ENCODE measurements at regions not wholly inside any gene's neighbourhood (a gene's known extent, or its start where the extent isn't known, plus 50 kb on each side); places are given as distances from the start of the nearest gene placed in this dataset.

DNA sequence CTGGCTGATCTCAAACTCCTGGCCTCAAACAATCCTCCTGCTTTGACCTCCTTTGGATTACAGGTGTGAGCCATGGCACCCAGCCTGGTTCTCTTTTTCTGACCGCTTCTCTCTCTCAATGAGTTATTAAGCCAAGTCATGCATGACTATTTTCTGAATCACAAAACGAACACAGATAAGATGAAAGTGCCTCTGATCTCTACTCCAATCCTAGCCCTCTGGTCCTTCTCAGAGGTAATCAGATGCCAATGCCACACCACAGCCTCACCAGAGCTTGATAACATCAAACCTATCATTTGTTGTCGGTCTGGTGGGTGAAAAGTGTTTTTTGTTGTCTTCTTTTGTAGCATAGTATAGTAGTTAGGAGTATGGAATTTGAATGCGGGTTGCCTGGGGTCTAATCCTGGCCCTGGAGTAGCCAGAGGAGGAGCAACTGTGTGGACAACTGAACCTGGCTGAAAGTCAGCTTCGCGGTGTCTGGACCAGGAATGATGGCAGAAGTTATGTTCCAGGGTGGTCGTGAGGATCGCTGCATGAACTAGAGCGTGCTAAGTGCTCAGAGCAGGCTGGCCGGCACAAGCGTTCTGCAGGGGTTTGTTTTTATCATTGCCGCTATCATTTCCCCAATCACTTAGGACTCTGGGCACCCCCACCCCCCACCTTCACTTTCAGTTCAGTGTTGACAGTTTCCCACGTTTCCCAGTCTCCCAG lies 77.9 kb downstream of the SPRING1 start:
- TF ChIP-seq CTCF (IDR thresholded peaks at IDR 0.05; ENCODE audit: poor library complexity, severe bottlenecking) = no peak
- ATAC-seq (ENCODE audit: low read depth) = peak; percentile 53; the same call in 2 of the 3 replicates
- H3K4me3 ChIP-seq (ENCODE audit: severe bottlenecking) = no peak overlapping the region
- DNase-seq (ENCODE audit: low spot score) = no peak
- H3K27ac ChIP-seq (ENCODE audit: poor library complexity, severe bottlenecking) = no peak overlapping the region
- no peaks in the 10 kb centered on the region for H3K9me3 ChIP-seq (ENCODE audit: severe bottlenecking)
- H3K27me3 ChIP-seq (ENCODE audit: insufficient read depth, poor library complexity, severe bottlenecking) = peaks cover 11% of the 10 kb centered on the region
- no peaks in the 10 kb centered on the region for H3K4me1 ChIP-seq (ENCODE audit: insufficient read depth, poor library complexity, severe bottlenecking)
- H3K36me3 ChIP-seq (ENCODE audit: low read depth) = no peaks in the 10 kb centered on the region

GRCh38 chr12:116657921-116658495 lies 79.9 kb downstream of the SPRING1 start:
- no peaks in the 10 kb centered on the region for H3K9me3 ChIP-seq (ENCODE audit: severe bottlenecking)
- H3K4me3 ChIP-seq (ENCODE audit: severe bottlenecking) = no peak overlapping the region
- H3K4me1 ChIP-seq (ENCODE audit: insufficient read depth, poor library complexity, severe bottlenecking) = no peaks in the 10 kb centered on the region
- H3K27ac ChIP-seq (ENCODE audit: poor library complexity, severe bottlenecking) = no peak overlapping the region
- TF ChIP-seq CTCF (IDR thresholded peaks at IDR 0.05; ENCODE audit: poor library complexity, severe bottlenecking) = no peak
- ATAC-seq (ENCODE audit: low read depth) = no peak
- H3K36me3 ChIP-seq (ENCODE audit: low read depth) = no peaks in the 10 kb centered on the region
- H3K27me3 ChIP-seq (ENCODE audit: insufficient read depth, poor library complexity, severe bottlenecking) = peaks cover 11% of the 10 kb centered on the region
- no peak for DNase-seq (ENCODE audit: low spot score)

DNA sequence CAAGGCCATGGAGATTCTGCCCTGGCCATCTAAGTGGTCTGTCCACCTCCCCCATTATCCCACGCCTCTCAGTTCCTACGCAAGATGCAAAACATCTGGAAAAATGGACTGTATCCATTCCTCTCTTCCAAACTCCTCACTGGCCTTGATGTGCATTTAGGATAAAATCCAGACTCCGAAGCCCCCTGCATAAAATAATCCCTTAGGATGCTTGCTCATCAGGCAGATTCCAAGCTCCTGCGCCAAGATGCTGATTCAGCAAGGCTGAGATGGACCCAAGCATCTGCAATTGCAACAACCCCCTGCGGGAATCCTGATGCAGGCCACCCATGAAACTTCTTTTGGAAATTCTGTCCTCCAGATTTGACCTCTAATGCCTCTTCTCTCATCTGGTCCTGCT lies 81.6 kb downstream of the SPRING1 start:
- H3K36me3 ChIP-seq (ENCODE audit: low read depth) = no peaks in the 10 kb centered on the region
- TF ChIP-seq CTCF (IDR thresholded peaks at IDR 0.05; ENCODE audit: poor library complexity, severe bottlenecking) = no peak

GRCh38 chr12:116654226-116654743 lies 83.6 kb downstream of the SPRING1 start:
- H3K4me1 ChIP-seq (ENCODE audit: insufficient read depth, poor library complexity, severe bottlenecking) = no peaks in the 10 kb centered on the region
- no peaks in the 10 kb centered on the region for H3K36me3 ChIP-seq (ENCODE audit: low read depth)
- TF ChIP-seq CTCF (IDR thresholded peaks at IDR 0.05; ENCODE audit: poor library complexity, severe bottlenecking) = no peak
- no peaks in the 10 kb centered on the region for H3K9me3 ChIP-seq (ENCODE audit: severe bottlenecking)
- H3K27me3 ChIP-seq (ENCODE audit: insufficient read depth, poor library complexity, severe bottlenecking) = peaks cover 11% of the 10 kb centered on the region
- H3K27ac ChIP-seq (ENCODE audit: poor library complexity, severe bottlenecking) = no peak overlapping the region
- no peak overlapping the region for H3K4me3 ChIP-seq (ENCODE audit: severe bottlenecking)
- DNase-seq (ENCODE audit: low spot score) (no peak), ATAC-seq (ENCODE audit: low read depth) (no peak)

More for the DNA sequence above, 81.6 kb downstream of the SPRING1 start:
- no peaks in the 10 kb centered on the region for H3K4me1 ChIP-seq (ENCODE audit: insufficient read depth, poor library complexity, severe bottlenecking)
- H3K27ac ChIP-seq (ENCODE audit: poor library complexity, severe bottlenecking) = no peak overlapping the region
- ATAC-seq (ENCODE audit: low read depth) = no peak
- no peak for DNase-seq (ENCODE audit: low spot score)
- H3K4me3 ChIP-seq (ENCODE audit: severe bottlenecking) = no peak overlapping the region
- H3K27me3 ChIP-seq (ENCODE audit: insufficient read depth, poor library complexity, severe bottlenecking) = peaks cover 11% of the 10 kb centered on the region
- no peaks in the 10 kb centered on the region for H3K9me3 ChIP-seq (ENCODE audit: severe bottlenecking)

DNA sequence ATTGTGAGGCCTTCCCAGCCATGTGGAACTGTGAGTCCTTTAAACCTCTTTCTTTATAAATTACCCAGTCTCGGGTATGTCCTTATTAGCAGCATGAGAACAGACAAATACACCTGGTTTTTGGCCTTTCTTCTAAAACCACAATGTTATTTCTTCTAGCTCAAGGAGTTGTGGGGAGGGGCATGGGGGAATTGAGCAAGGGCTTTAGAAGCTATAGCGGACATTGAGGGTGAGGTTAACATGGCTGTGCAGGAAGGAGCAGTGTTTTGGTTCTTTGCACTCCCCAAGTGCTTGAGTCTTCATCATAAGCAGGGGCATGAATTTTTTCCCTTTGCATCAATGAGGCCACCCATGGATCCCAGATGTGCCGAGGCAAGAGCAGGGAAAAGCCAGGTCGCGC lies 86.8 kb downstream of the SPRING1 start:
- Histone ChIP-seq H3K4me3 (ENCODE audit: severe bottlenecking) (no peak overlapping the region), H3K36me3 (ENCODE audit: low read depth) (no peaks in the 10 kb centered on the region), H3K4me1 (ENCODE audit: insufficient read depth, poor library complexity, severe bottlenecking) (no peaks in the 10 kb centered on the region), H3K9me3 (ENCODE audit: severe bottlenecking) (no peaks in the 10 kb centered on the region), H3K27ac (ENCODE audit: poor library complexity, severe bottlenecking) (no peak overlapping the region), H3K27me3 (ENCODE audit: insufficient read depth, poor library complexity, severe bottlenecking) (no peaks in the 10 kb centered on the region)
- ATAC-seq (ENCODE audit: low read depth) (no peak), DNase-seq (ENCODE audit: low spot score) (no peak)
- TF ChIP-seq CTCF (IDR thresholded peaks at IDR 0.05; ENCODE audit: poor library complexity, severe bottlenecking) = no peak

Data from RWPE2 (cell line).